H9 (cell line): ENCODE measurements at regions not wholly inside any gene's neighbourhood (a gene's known extent, or its start where the extent isn't known, plus 50 kb on each side); places are given as distances from the start of the nearest gene placed in this dataset.

Source experiments
- DNase-seq: peaks from one replicate; pipeline ENCODE4 v3.0.0-alpha.2; 2017
- H2AFZ ChIP-seq: one replicate; pipeline ENCODE4 v1.6.1; 2013; ENCODE audit warnings: mild to moderate bottlenecking, low read length, control low read depth, moderate library complexity
- H2AK5ac ChIP-seq: 2 replicates; pipeline ENCODE4 v1.6.1; 2013; ENCODE audit warnings: low read length, control low read depth, mixed read lengths; ENCODE audit not compliant: insufficient read length
- H2BK120ac ChIP-seq: one replicate; pipeline ENCODE4 v1.6.1; 2013; ENCODE audit warnings: low read depth, mild to moderate bottlenecking, low read length, control low read depth, inconsistent platforms; ENCODE audit not compliant: poor library complexity, severe bottlenecking
- H2BK12ac ChIP-seq: 2 replicates; pipeline ENCODE4 v1.6.1; 2013; ENCODE audit warnings: low read length, control low read depth, mixed read lengths, low read depth; ENCODE audit not compliant: insufficient read length
- H2BK15ac ChIP-seq: 2 replicates; pipeline ENCODE4 v1.6.1; 2013; ENCODE audit warnings: low read depth, low read length, control low read depth
- H2BK20ac ChIP-seq: one replicate; pipeline ENCODE4 v1.6.1; 2013; ENCODE audit warnings: low read depth, mild to moderate bottlenecking, low read length, control low read depth, inconsistent platforms; ENCODE audit not compliant: poor library complexity, severe bottlenecking
- H2BK5ac ChIP-seq: 2 replicates; pipeline ENCODE4 v1.6.1; 2013; ENCODE audit warnings: low read length, control low read depth, mixed read lengths; ENCODE audit not compliant: insufficient read length
- H3K14ac ChIP-seq: 2 replicates; pipeline ENCODE4 v1.6.1; 2013; ENCODE audit warnings: low read length, control low read depth; ENCODE audit not compliant: insufficient read depth
- H3K18ac ChIP-seq: 2 replicates; pipeline ENCODE4 v1.6.1; 2013; ENCODE audit warnings: low read depth, mild to moderate bottlenecking, mixed read lengths, low read length, control low read depth; ENCODE audit not compliant: insufficient read length
- H3K23ac ChIP-seq: 2 replicates; pipeline ENCODE4 v1.6.1; 2013; ENCODE audit warnings: low read length, control low read depth, mixed read lengths, low read depth; ENCODE audit not compliant: insufficient read length
- H3K23me2 ChIP-seq: 2 replicates; pipeline ENCODE4 v1.6.1; 2013; ENCODE audit warnings: low read depth, mild to moderate bottlenecking, mixed read lengths, low read length, control low read depth; ENCODE audit not compliant: insufficient read length, poor library complexity, severe bottlenecking
- H3K27ac ChIP-seq: 2 replicates; pipeline ENCODE4 v1.5.1; 2013; ENCODE audit warnings: low read length, control low read depth, mixed read lengths, low read depth; ENCODE audit not compliant: insufficient read length
- H3K27me3 ChIP-seq: 2 replicates; pipeline ENCODE4 v1.6.1; 2013; ENCODE audit warnings: low read length, control low read depth, inconsistent platforms; ENCODE audit not compliant: insufficient read depth
- H3K4ac ChIP-seq: 2 replicates; pipeline ENCODE4 v1.6.1; 2013; ENCODE audit warnings: low read depth, mild to moderate bottlenecking, control low read depth, inconsistent platforms, low read length, moderate library complexity
- H3K4me1 ChIP-seq: 2 replicates; pipeline ENCODE4 v1.6.1; 2013; ENCODE audit warnings: low read length, control low read depth, inconsistent platforms; ENCODE audit not compliant: insufficient read depth
- H3K4me2 ChIP-seq: 2 replicates; pipeline ENCODE4 v1.6.1; 2013; ENCODE audit warnings: low read length, control low read depth, mixed read lengths; ENCODE audit not compliant: insufficient read length, insufficient read depth
- H3K56ac ChIP-seq: 2 replicates; pipeline ENCODE4 v1.6.1; 2013; ENCODE audit warnings: low read depth, mild to moderate bottlenecking, mixed read lengths, low read length, control low read depth; ENCODE audit not compliant: insufficient read length
- H3K79me1 ChIP-seq: 2 replicates; pipeline ENCODE4 v1.6.1; 2013; ENCODE audit warnings: low read depth, mild to moderate bottlenecking, moderate library complexity, low read length, control low read depth, inconsistent platforms; ENCODE audit not compliant: insufficient read depth, poor library complexity, severe bottlenecking
- H3K79me2 ChIP-seq: 2 replicates; pipeline ENCODE4 v1.6.1; 2013; ENCODE audit warnings: low read length, control low read depth, inconsistent platforms; ENCODE audit not compliant: insufficient read depth
- H3K9ac ChIP-seq: 2 replicates; pipeline ENCODE4 v1.6.1; 2013; ENCODE audit warnings: low read length, control low read depth, mixed read lengths; ENCODE audit not compliant: insufficient read length; ENCODE audit errors: extremely low read depth
- H3K9me3 ChIP-seq: one replicate; pipeline ENCODE4 v1.6.1; 2013; ENCODE audit warnings: low read depth, low read length, inconsistent platforms; ENCODE audit not compliant: control insufficient read depth
- H3T11ph ChIP-seq: one replicate; pipeline ENCODE4 v1.6.1; 2013; ENCODE audit warnings: mild to moderate bottlenecking, low read length, control low read depth, inconsistent platforms
- H4K20me1 ChIP-seq: one replicate; pipeline ENCODE4 v1.6.1; 2013; ENCODE audit not compliant: control insufficient read depth, insufficient read length, insufficient read depth
- H4K5ac ChIP-seq: 2 replicates; pipeline ENCODE4 v1.6.1; 2013; ENCODE audit warnings: low read depth, mild to moderate bottlenecking, mixed read lengths, low read length, control low read depth; ENCODE audit not compliant: insufficient read length
- H4K8ac ChIP-seq: replicated peaks from 2 replicates; pipeline ENCODE4 v1.6.1; 2013; ENCODE audit warnings: low read length, control low read depth, mixed read lengths, low read depth; ENCODE audit not compliant: insufficient read length
- H4K91ac ChIP-seq: 2 replicates; pipeline ENCODE4 v1.6.1; 2013; ENCODE audit warnings: low read depth, mild to moderate bottlenecking, moderate library complexity, mixed read lengths, low read length, control low read depth; ENCODE audit not compliant: insufficient read length
- H3K27ac Mint-ChIP-seq, 3 experiments: 2 replicates in 2 of 3; 3 replicates in 1 of 3; pipeline ENCODE4 v1.8.0; 2020 to 2021; ENCODE audit warnings: mixed read lengths in 3 of 3, mild to moderate bottlenecking in 1 of 3, moderate library complexity in 1 of 3
- H3K27me3 Mint-ChIP-seq: 2 replicates; pipeline ENCODE4 v1.8.0; 2021; ENCODE audit warnings: low read depth, mild to moderate bottlenecking, moderate library complexity, mixed read lengths
- H3K36me3 Mint-ChIP-seq, 3 experiments: 2 replicates in 2 of 3; 3 replicates in 1 of 3; pipeline ENCODE4 v1.8.0; 2020 to 2021; ENCODE audit warnings: low read depth in 3 of 3, mixed read lengths in 3 of 3; ENCODE audit not compliant: insufficient read depth in 1 of 3
- H3K4me1 Mint-ChIP-seq, 2 experiments: 2 replicates each; pipeline ENCODE4 v1.8.0; 2020; ENCODE audit warnings: mixed read lengths in 2 of 2
- H3K4me3 Mint-ChIP-seq, 2 experiments: 2 replicates in 1 of 2; 3 replicates in 1 of 2; pipeline ENCODE4 v1.8.0; 2020 to 2021; ENCODE audit warnings: mild to moderate bottlenecking in 2 of 2, mixed read lengths in 2 of 2, moderate library complexity in 1 of 2
- H3K9me3 Mint-ChIP-seq, 2 experiments: 2 replicates in 1 of 2; 3 replicates in 1 of 2; pipeline ENCODE4 v1.8.0; 2020; ENCODE audit warnings: mild to moderate bottlenecking in 2 of 2, mixed read lengths in 2 of 2, moderate library complexity in 1 of 2
- WGBS: extraction: QIAGEN DNeasy Blood & Tissue Kit; methylation state at CpG from one replicate; pipeline ENCODE4 v1.1.7; 2013; ENCODE audit warnings: missing lambda C conversion rate, low lambda C conversion rate, mixed read lengths; ENCODE audit not compliant: insufficient read length; ENCODE audit errors: extremely low coverage; 5-methylcytosine and 5-hydroxymethylcytosine counted together
- TF ChIP-seq, protein P1 (sequence below): fragments of 200-600 bp; sonication (generic); conservative IDR thresholded peaks from 3 replicates; pipeline ENCODE4 v1.8.0; 2021; ENCODE audit warnings: antibody characterized with exemption, mild to moderate bottlenecking

DNA sequence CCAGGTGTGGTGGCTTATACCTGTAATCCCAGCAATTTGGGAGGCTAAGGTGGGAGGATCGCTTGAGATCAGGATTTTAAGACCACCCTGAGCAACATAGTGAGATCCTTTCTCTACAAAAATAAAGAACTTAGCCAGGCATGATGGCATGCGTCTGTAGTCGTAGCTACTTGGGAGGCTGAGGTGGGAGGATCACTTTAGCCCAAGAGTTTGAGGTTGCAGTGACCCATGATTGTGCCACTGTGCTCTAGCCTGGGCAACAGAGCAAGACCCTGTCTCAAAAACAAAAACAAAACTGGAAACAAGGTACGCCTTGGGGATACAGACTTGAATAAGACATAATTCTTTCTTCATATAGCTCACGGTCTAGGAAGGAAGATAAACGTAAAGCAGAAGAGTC lies 63.1 kb upstream of the GRAMD1B start:
- no peak overlapping the region for H3K27ac Mint-ChIP-seq
- Histone ChIP-seq H3K56ac (no peak overlapping the region), H3K18ac (no peak overlapping the region), H2BK120ac (no peak overlapping the region), H3K4me2 (no peak overlapping the region), H3K9me3 (no peaks in the 10 kb centered on the region), H3K4ac (no peak overlapping the region), H4K5ac (no peak overlapping the region), H2AFZ (no peak overlapping the region), H3K27me3 (no peaks in the 10 kb centered on the region; the same call in 1 of the 2 replicates), H2BK20ac (no peak overlapping the region), H4K91ac (no peak overlapping the region), H3K14ac (no peak overlapping the region), H3K79me2 (no peaks in the 10 kb centered on the region), H2BK5ac (no peak overlapping the region), H3K23ac (no peak overlapping the region), H2AK5ac (no peak overlapping the region), H4K8ac (no peak overlapping the region), H3T11ph (no peak overlapping the region), H3K79me1 (no peaks in the 10 kb centered on the region), H3K23me2 (no peaks in the 10 kb centered on the region), H2BK12ac (no peak overlapping the region), H3K9ac (no peak overlapping the region), H3K27ac (no peak overlapping the region), H3K4me1 (peaks cover 3% of the 10 kb centered on the region; the same call in 1 of the 2 replicates), H4K20me1 (no peaks in the 10 kb centered on the region), H2BK15ac (no peak overlapping the region)
- WGBS = no CpG with 5 or more reads among the region's 6 CpGs
- no peaks in the 10 kb centered on the region; a peak in 1 of 7 replicates for H3K36me3 Mint-ChIP-seq
- no peak overlapping the region for H3K4me3 Mint-ChIP-seq
- H3K27me3 Mint-ChIP-seq = peaks cover 38% of the 10 kb centered on the region
- DNase-seq = no peak
- TF ChIP-seq, protein P1, sequence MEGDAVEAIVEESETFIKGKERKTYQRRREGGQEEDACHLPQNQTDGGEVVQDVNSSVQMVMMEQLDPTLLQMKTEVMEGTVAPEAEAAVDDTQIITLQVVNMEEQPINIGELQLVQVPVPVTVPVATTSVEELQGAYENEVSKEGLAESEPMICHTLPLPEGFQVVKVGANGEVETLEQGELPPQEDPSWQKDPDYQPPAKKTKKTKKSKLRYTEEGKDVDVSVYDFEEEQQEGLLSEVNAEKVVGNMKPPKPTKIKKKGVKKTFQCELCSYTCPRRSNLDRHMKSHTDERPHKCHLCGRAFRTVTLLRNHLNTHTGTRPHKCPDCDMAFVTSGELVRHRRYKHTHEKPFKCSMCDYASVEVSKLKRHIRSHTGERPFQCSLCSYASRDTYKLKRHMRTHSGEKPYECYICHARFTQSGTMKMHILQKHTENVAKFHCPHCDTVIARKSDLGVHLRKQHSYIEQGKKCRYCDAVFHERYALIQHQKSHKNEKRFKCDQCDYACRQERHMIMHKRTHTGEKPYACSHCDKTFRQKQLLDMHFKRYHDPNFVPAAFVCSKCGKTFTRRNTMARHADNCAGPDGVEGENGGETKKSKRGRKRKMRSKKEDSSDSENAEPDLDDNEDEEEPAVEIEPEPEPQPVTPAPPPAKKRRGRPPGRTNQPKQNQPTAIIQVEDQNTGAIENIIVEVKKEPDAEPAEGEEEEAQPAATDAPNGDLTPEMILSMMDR = no peak
- peaks cover 33 to 34% of the 10 kb centered on the region in 2 experiments for H3K4me1 Mint-ChIP-seq
- no peaks in the 10 kb centered on the region for H3K9me3 Mint-ChIP-seq
